ENCODE measurements at regions not wholly inside any gene's neighbourhood (a gene's known extent, or its start where the extent isn't known, plus 50 kb on each side); places are given as distances from the start of the nearest gene placed in this dataset.

- no peak for TF ChIP-seq CTCF (IDR thresholded peaks at IDR 0.05)
- intact Hi-C loops (cut with DNase I) = no loop called here
- Histone ChIP-seq H3K27me3 (no peaks in the 10 kb centered on the region), H3K9me3 (no peaks in the 10 kb centered on the region), H3K4me1 (no peaks in the 10 kb centered on the region), H3K36me3 (no peaks in the 10 kb centered on the region), H3K4me3 (no peak overlapping the region), H3K27ac (no peak overlapping the region)
- no peak for ATAC-seq
- no peak for DNase-seq
These were observed 218.4 kb downstream of the ADAMTS15 start for GRCh38 chr11:130666781-130667251.

- Histone ChIP-seq H3K9me3 (no peaks in the 10 kb centered on the region), H3K27me3 (no peaks in the 10 kb centered on the region)
- ATAC-seq = no peak
These were observed 220.3 kb downstream of the ADAMTS15 start for GRCh38 chr11:130668751-130669150.

DNA sequence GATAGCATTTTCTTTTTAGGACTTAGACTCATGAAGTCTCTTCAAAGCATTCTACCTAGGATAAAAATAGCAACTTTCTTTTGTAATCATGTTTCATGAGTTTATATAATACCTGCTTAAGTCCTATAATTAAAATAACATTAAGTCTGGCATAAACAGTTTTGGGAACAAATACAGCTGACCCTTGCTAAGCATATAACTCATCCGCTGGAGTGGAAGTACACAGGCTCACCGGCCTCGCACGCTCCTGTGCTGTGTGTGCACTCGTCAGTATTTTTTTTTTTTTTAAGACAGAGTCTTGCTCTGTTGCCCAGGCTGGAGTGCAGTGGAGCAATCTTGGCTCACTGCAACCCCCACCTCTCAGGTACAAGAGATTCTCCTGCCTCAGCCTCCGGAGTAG lies 221.8 kb downstream of the ADAMTS15 start:
- Histone ChIP-seq H3K27ac (no peak overlapping the region), H3K4me1 (peaks cover 7% of the 10 kb centered on the region), H3K27me3 (no peaks in the 10 kb centered on the region), H3K9me3 (no peaks in the 10 kb centered on the region), H3K4me3 (no peak overlapping the region), H3K36me3 (no peaks in the 10 kb centered on the region)
- ATAC-seq = no peak
- DNase-seq = no peak
- no peak for TF ChIP-seq CTCF (IDR thresholded peaks at IDR 0.05)
- intact Hi-C loops (cut with DNase I) = no loop called here

More at GRCh38 chr11:130668751-130669150, 220.3 kb downstream of the ADAMTS15 start:
- no peak overlapping the region for H3K27ac ChIP-seq
- no peak for TF ChIP-seq CTCF (IDR thresholded peaks at IDR 0.05)
- H3K4me3 ChIP-seq = no peak overlapping the region
- H3K36me3 ChIP-seq = no peaks in the 10 kb centered on the region
- intact Hi-C loops (cut with DNase I) = no loop called here
- H3K4me1 ChIP-seq = no peaks in the 10 kb centered on the region
- no peak for DNase-seq

DNA sequence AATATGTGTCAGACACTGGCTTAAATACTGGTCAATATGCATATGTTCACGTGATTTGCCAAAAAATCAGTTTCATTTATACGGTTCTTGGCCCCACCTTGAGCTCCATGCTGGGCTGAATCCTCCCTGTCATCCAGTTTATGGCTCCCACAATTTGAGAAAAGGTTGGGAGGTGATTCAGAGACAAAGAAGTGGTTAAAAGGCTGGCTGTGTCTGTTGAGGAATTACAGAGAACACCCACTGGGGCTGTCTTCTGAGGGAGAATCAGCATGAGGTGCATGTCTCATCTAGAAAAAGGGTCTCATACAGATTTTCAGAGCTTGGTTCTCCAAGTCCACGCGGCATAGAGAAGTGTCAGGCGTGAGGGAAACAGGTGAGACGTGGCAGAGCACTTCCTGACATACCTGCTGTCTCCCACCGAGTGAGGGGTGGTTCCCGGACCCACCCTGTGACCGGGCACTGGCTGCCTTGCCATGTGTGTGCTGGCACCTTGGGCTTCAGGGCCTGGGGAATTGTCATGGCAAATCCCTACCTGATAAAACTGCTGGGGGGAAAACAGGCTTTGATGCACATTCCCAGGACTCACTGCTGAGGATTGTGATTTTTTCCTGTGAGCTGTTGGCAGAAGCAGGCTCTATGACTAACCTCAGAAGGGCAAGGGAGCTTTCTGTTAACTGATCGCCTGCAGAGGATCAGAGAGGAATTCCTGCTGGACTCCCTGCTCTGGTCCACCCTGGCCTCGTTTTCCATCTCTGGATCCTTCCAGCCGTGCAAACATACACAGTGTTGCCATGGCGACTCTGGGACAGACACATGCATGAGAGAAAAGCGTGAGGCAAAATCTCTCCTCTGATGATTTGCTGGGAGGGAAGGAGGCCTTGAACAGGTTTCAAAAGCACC lies 223.6 kb downstream of the ADAMTS15 start:
- no peaks in the 10 kb centered on the region for H3K9me3 ChIP-seq
- H3K4me3 ChIP-seq = no peak overlapping the region
- no peak overlapping the region for H3K27ac ChIP-seq
- peaks cover 19% of the 10 kb centered on the region for H3K4me1 ChIP-seq
- no peaks in the 10 kb centered on the region for H3K36me3 ChIP-seq
- TF ChIP-seq CTCF (IDR thresholded peaks at IDR 0.05) = no peak
- ATAC-seq (peak; percentile 54), DNase-seq (no peak)
- no peaks in the 10 kb centered on the region for H3K27me3 ChIP-seq
- intact Hi-C loops (cut with DNase I) = no loop called here

- H3K4me1 ChIP-seq = peaks cover 19% of the 10 kb centered on the region
- intact Hi-C loops (cut with DNase I) = no loop called here
- DNase-seq (no peak), ATAC-seq (peak; percentile 12)
- no peak overlapping the region for H3K27ac ChIP-seq
- no peaks in the 10 kb centered on the region for H3K36me3 ChIP-seq
- no peaks in the 10 kb centered on the region for H3K9me3 ChIP-seq
- H3K4me3 ChIP-seq = no peak overlapping the region
- TF ChIP-seq CTCF (IDR thresholded peaks at IDR 0.05) = no peak
- no peaks in the 10 kb centered on the region for H3K27me3 ChIP-seq
These were observed 224.5 kb downstream of the ADAMTS15 start for GRCh38 chr11:130672911-130673310.
